Trophoblast cell (in vitro differentiated cells and primary cell): ENCODE measurements at regions not wholly inside any gene's neighbourhood (a gene's known extent, or its start where the extent isn't known, plus 50 kb on each side); places are given as distances from the start of the nearest gene placed in this dataset.

ENCODE experiments used
- DNase-seq, 2 donors: peaks; one replicate each; pipeline ENCODE4 v3.0.0-alpha.2; 2016
- H2AFZ ChIP-seq: 2 replicates; pipeline ENCODE4 v1.6.1; 2013; ENCODE audit warnings: low read length, moderate library complexity, mild to moderate bottlenecking; ENCODE audit not compliant: insufficient read depth, poor library complexity
- H2AK5ac ChIP-seq: 2 replicates; pipeline ENCODE4 v1.6.1; 2013; ENCODE audit warnings: mild to moderate bottlenecking, low read length
- H2BK120ac ChIP-seq: 2 replicates; pipeline ENCODE4 v1.6.1; 2013; ENCODE audit warnings: low read length, mild to moderate bottlenecking, moderate library complexity; ENCODE audit not compliant: insufficient read depth, poor library complexity
- H2BK12ac ChIP-seq: 2 replicates; pipeline ENCODE4 v1.6.1; 2013; ENCODE audit warnings: mild to moderate bottlenecking, low read length, moderate library complexity
- H2BK5ac ChIP-seq: 2 replicates; pipeline ENCODE4 v1.6.1; 2013; ENCODE audit warnings: low read length, low read depth, moderate library complexity, mild to moderate bottlenecking; ENCODE audit not compliant: poor library complexity
- H3K14ac ChIP-seq: 2 replicates; pipeline ENCODE4 v1.6.1; 2013; ENCODE audit warnings: mild to moderate bottlenecking, low read length
- H3K18ac ChIP-seq: 2 replicates; pipeline ENCODE4 v1.6.1; 2013; ENCODE audit warnings: mild to moderate bottlenecking, low read length
- H3K23ac ChIP-seq: 2 replicates; pipeline ENCODE4 v1.6.1; 2013; ENCODE audit warnings: low read length
- H3K27ac ChIP-seq: 2 replicates; pipeline ENCODE4 v1.5.1; 2013; ENCODE audit warnings: low read depth, mild to moderate bottlenecking, inconsistent platforms, low read length, moderate library complexity
- H3K27me3 ChIP-seq: 2 replicates; pipeline ENCODE4 v1.6.1; 2013; ENCODE audit warnings: inconsistent platforms, mild to moderate bottlenecking, low read length, moderate library complexity; ENCODE audit not compliant: insufficient read depth
- H3K36me3 ChIP-seq, 2 experiments: 1 replicate in 1 of 2; 2 replicates in 1 of 2; pipeline ENCODE4 v1.6.1; 2013; ENCODE audit warnings: low read length in 2 of 2, mild to moderate bottlenecking in 2 of 2, moderate library complexity in 1 of 2; ENCODE audit not compliant: insufficient read depth in 2 of 2, control insufficient read depth in 1 of 2
- H3K4ac ChIP-seq: 2 replicates; pipeline ENCODE4 v1.6.1; 2013; ENCODE audit warnings: low read depth, mild to moderate bottlenecking, low read length, moderate library complexity
- H3K4me1 ChIP-seq, 2 experiments: 1 replicate in 1 of 2; 2 replicates in 1 of 2; pipeline ENCODE4 v1.6.1; 2013; ENCODE audit warnings: low read length in 2 of 2, mild to moderate bottlenecking in 2 of 2, moderate library complexity in 1 of 2; ENCODE audit not compliant: insufficient read depth in 2 of 2, control insufficient read depth in 1 of 2
- H3K4me2 ChIP-seq: 2 replicates; pipeline ENCODE4 v1.6.1; 2013; ENCODE audit warnings: inconsistent platforms, mild to moderate bottlenecking, low read length, moderate library complexity
- H3K4me3 ChIP-seq: 2 replicates; pipeline ENCODE4 v1.5.1; 2013; ENCODE audit warnings: mild to moderate bottlenecking, low read depth, low read length, inconsistent platforms
- H3K79me1 ChIP-seq: one replicate; pipeline ENCODE4 v1.6.1; 2013; ENCODE audit warnings: low read length
- H3K79me2 ChIP-seq: 2 replicates; pipeline ENCODE4 v1.6.1; 2013; ENCODE audit warnings: low read length, mild to moderate bottlenecking; ENCODE audit not compliant: control insufficient read depth, insufficient read depth, poor library complexity
- H3K9ac ChIP-seq: 2 replicates; pipeline ENCODE4 v1.6.1; 2013; ENCODE audit warnings: mild to moderate bottlenecking, low read length
- H3K9me3 ChIP-seq: 2 replicates; pipeline ENCODE4 v1.6.1; 2013; ENCODE audit warnings: low read depth, mild to moderate bottlenecking, control low read depth, inconsistent platforms, low read length; ENCODE audit not compliant: insufficient read depth
- H4K12ac ChIP-seq: 2 replicates; pipeline ENCODE4 v1.6.1; 2013; ENCODE audit warnings: low read depth, mild to moderate bottlenecking, low read length, moderate library complexity
- H4K8ac ChIP-seq: 2 replicates; pipeline ENCODE4 v1.6.1; 2013; ENCODE audit warnings: low read depth, mild to moderate bottlenecking, low read length, moderate library complexity
- H4K91ac ChIP-seq: one replicate; pipeline ENCODE4 v1.6.1; 2013; ENCODE audit warnings: low read depth, mild to moderate bottlenecking, low read length, moderate library complexity
- WGBS: extraction: QIAGEN DNeasy Blood & Tissue Kit; methylation state at CpG from one replicate; pipeline ENCODE4 v1.1.7; 2013; ENCODE audit warnings: missing lambda C conversion rate; ENCODE audit not compliant: insufficient read length, insufficient coverage; ENCODE audit errors: extremely low coverage; 5-methylcytosine and 5-hydroxymethylcytosine counted together

GRCh38 chr11:134533511-134533910 is 121.5 kb upstream of the B3GAT1 start:
- no peak for DNase-seq
- Histone ChIP-seq H3K9me3 (no peaks in the 10 kb centered on the region), H2BK120ac (no peak overlapping the region), H3K36me3 (no peaks in the 10 kb centered on the region), H3K4me1 (no peaks in the 10 kb centered on the region), H3K4ac (no peak overlapping the region), H2BK5ac (no peak overlapping the region), H3K4me2 (no peak overlapping the region), H3K79me2 (no peaks in the 10 kb centered on the region), H2AK5ac (no peak overlapping the region), H3K9ac (no peak overlapping the region), H3K23ac (no peak overlapping the region), H4K91ac (no peak overlapping the region), H2BK12ac (no peak overlapping the region), H3K79me1 (no peaks in the 10 kb centered on the region), H3K4me3 (no peak overlapping the region), H3K18ac (no peak overlapping the region), H3K14ac (no peak overlapping the region), H3K27ac (no peak overlapping the region), H3K27me3 (no peaks in the 10 kb centered on the region), H2AFZ (no peak overlapping the region), H4K8ac (no peak overlapping the region), H4K12ac (no peak overlapping the region)
- WGBS = no CpG with 5 or more reads among the region's 7 CpGs

- Histone ChIP-seq H3K79me2 (no peaks in the 10 kb centered on the region), H3K4me3 (no peak overlapping the region), H3K36me3 (no peaks in the 10 kb centered on the region), H3K27me3 (no peaks in the 10 kb centered on the region), H2BK5ac (no peak overlapping the region), H3K18ac (no peak overlapping the region), H3K4ac (no peak overlapping the region), H2BK12ac (no peak overlapping the region), H3K9me3 (no peaks in the 10 kb centered on the region), H4K91ac (no peak overlapping the region), H3K9ac (no peak overlapping the region), H3K23ac (no peak overlapping the region), H4K12ac (no peak overlapping the region), H3K27ac (no peak overlapping the region), H3K4me1 (no peaks in the 10 kb centered on the region), H3K4me2 (no peak overlapping the region), H2BK120ac (no peak overlapping the region), H3K14ac (no peak overlapping the region), H3K79me1 (no peaks in the 10 kb centered on the region), H2AFZ (no peak overlapping the region), H2AK5ac (no peak overlapping the region), H4K8ac (no peak overlapping the region)
- DNase-seq = no peak
- no CpG with 5 or more reads among the region's 13 CpGs for WGBS
Measured at GRCh38 chr11:134532921-134533421, 120.9 kb upstream of the B3GAT1 start.

GRCh38 chr11:134532131-134532920 is 120.3 kb upstream of the B3GAT1 start:
- Histone ChIP-seq H3K27me3 (no peaks in the 10 kb centered on the region), H3K27ac (no peak overlapping the region), H3K9me3 (no peaks in the 10 kb centered on the region), H2BK12ac (no peak overlapping the region), H4K8ac (no peak overlapping the region), H3K14ac (no peak overlapping the region), H2AFZ (no peak overlapping the region), H3K4me3 (no peak overlapping the region), H3K9ac (no peak overlapping the region), H3K18ac (no peak overlapping the region), H3K79me2 (no peaks in the 10 kb centered on the region), H2BK5ac (no peak overlapping the region), H4K91ac (no peak overlapping the region), H3K79me1 (no peaks in the 10 kb centered on the region), H3K36me3 (no peaks in the 10 kb centered on the region), H3K4ac (no peak overlapping the region), H2AK5ac (no peak overlapping the region), H2BK120ac (no peak overlapping the region), H3K4me2 (no peak overlapping the region), H3K23ac (no peak overlapping the region), H4K12ac (no peak overlapping the region), H3K4me1 (no peaks in the 10 kb centered on the region)
- no peak for DNase-seq
- WGBS = no CpG with 5 or more reads among the region's 23 CpGs

GRCh38 chr11:134531327-134532130 is 119.5 kb upstream of the B3GAT1 start:
- no peaks in the 10 kb centered on the region for H3K79me2 ChIP-seq
- no peak overlapping the region for H3K14ac ChIP-seq
- no peak for DNase-seq
- no peaks in the 10 kb centered on the region for H3K4me1 ChIP-seq
- H3K23ac ChIP-seq = no peak overlapping the region
- no peak overlapping the region for H3K4ac ChIP-seq
- no peak overlapping the region for H3K9ac ChIP-seq
- H3K9me3 ChIP-seq = no peaks in the 10 kb centered on the region
- H2BK5ac ChIP-seq = no peak overlapping the region
- H2BK12ac ChIP-seq = no peak overlapping the region
- no CpG with 5 or more reads among the region's 23 CpGs for WGBS
- H3K4me2 ChIP-seq = no peak overlapping the region
- no peaks in the 10 kb centered on the region for H3K79me1 ChIP-seq
- no peak overlapping the region for H2AK5ac ChIP-seq
- H4K91ac ChIP-seq = no peak overlapping the region
- no peak overlapping the region for H2AFZ ChIP-seq
- H3K36me3 ChIP-seq = no peaks in the 10 kb centered on the region
- no peak overlapping the region for H3K27ac ChIP-seq
- no peak overlapping the region for H4K8ac ChIP-seq
- H3K27me3 ChIP-seq = no peaks in the 10 kb centered on the region
- no peak overlapping the region for H3K4me3 ChIP-seq
- no peak overlapping the region for H2BK120ac ChIP-seq
- H3K18ac ChIP-seq = no peak overlapping the region
- H4K12ac ChIP-seq = no peak overlapping the region
